ENCODE measurements at regions not wholly inside any gene's neighbourhood (a gene's known extent, or its start where the extent isn't known, plus 50 kb on each side); places are given as distances from the start of the nearest gene placed in this dataset.

DNA sequence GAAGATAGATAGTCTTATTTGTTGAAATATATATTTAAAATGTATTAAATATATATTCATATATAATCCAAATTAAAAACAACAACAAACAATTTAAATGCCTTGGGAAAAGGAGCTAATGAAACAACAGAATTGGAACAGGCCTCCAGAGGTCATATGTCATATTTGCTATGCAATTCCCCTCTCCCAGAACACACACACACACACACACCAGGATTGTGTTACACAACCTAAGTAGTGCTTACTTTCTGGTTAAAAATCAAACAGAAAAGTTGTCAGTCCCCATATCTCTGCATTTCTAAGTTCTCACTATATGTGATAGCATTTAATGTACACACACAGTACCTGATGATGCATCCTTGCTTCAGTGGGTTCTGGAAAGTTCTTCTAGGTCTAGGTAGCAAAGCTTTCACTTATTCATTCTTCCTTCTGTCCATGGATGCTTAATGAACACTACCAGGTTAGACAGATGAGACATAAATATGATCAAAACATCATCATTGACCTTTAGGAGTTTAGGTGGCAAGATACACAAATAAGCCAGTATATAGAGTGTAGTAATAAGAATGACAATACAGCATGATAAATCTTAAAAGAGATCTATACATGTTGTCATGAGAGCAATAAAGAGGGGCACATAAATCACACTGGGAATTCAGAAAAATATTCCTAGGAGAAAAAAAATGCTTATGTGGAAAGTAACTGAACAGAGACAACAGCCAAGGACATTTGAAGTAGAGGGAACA is 662.8 kb downstream of the PTPRC start:
- Mint-ChIP-seq H3K4me1 (ENCODE audit: unreplicated experiment) (peaks cover 18% of the 10 kb centered on the region), H3K36me3 (no peaks in the 10 kb centered on the region), H3K27ac (no peak overlapping the region), H3K4me3 (no peak overlapping the region), H3K27me3 (no peaks in the 10 kb centered on the region), H3K9me3 (no peaks in the 10 kb centered on the region)
- DNase-seq (ENCODE audit: extremely low spot score, unreplicated experiment), result no peak
- TF ChIP-seq, protein P1, sequence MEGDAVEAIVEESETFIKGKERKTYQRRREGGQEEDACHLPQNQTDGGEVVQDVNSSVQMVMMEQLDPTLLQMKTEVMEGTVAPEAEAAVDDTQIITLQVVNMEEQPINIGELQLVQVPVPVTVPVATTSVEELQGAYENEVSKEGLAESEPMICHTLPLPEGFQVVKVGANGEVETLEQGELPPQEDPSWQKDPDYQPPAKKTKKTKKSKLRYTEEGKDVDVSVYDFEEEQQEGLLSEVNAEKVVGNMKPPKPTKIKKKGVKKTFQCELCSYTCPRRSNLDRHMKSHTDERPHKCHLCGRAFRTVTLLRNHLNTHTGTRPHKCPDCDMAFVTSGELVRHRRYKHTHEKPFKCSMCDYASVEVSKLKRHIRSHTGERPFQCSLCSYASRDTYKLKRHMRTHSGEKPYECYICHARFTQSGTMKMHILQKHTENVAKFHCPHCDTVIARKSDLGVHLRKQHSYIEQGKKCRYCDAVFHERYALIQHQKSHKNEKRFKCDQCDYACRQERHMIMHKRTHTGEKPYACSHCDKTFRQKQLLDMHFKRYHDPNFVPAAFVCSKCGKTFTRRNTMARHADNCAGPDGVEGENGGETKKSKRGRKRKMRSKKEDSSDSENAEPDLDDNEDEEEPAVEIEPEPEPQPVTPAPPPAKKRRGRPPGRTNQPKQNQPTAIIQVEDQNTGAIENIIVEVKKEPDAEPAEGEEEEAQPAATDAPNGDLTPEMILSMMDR (conservative IDR thresholded peaks at IDR 0.05), result no peak

DNA sequence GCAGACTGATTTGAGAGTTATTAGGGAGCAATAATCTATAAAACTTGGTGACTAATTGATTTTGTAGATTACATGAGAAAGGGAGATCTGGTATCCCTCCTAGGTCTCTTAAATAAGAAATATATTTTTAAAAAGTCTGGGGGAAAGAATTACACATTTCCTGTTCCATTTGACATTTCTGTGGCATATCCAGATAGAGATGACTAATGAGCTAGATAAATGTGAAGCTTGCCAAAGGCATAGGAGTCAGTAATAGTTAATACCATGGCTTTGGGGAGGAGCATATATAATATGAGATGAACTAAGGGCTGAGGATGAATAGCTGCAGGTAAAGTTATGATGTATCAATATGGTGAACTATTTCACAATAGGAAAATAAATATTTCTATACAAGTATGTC is 663.7 kb downstream of the PTPRC start:
- TF ChIP-seq, protein P1 (conservative IDR thresholded peaks at IDR 0.05), result no peak
- Mint-ChIP-seq H3K36me3 (no peaks in the 10 kb centered on the region), H3K9me3 (no peaks in the 10 kb centered on the region), H3K27me3 (no peaks in the 10 kb centered on the region), H3K4me3 (no peak overlapping the region), H3K27ac (no peak overlapping the region), H3K4me1 (ENCODE audit: unreplicated experiment) (peaks cover 18% of the 10 kb centered on the region)
- no peak for DNase-seq (ENCODE audit: extremely low spot score, unreplicated experiment)

DNA sequence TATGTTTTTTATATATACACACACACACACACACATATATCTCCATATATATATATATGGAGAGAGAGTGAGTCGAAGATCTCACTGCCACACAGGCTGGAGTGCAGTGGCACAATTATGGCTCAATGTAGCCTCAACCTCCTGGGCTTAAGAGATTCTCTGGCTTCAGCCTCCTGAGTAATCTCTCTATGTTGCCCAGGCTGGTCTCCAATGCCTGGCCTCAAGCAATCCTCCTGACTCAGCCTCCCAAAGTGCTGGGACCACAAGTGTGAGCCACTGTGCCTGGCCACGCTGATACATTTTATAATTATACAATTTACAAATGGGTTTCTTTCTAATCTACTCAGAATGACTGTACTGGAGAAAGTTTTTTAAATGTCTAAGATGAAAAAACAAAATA is 664.2 kb downstream of the PTPRC start:
- TF ChIP-seq, protein P1 (conservative IDR thresholded peaks at IDR 0.05), result no peak
- Mint-ChIP-seq H3K27me3 (no peaks in the 10 kb centered on the region), H3K36me3 (no peaks in the 10 kb centered on the region), H3K9me3 (no peaks in the 10 kb centered on the region), H3K4me1 (ENCODE audit: unreplicated experiment) (peaks cover 14% of the 10 kb centered on the region), H3K4me3 (no peak overlapping the region), H3K27ac (no peak overlapping the region)
- no peak for DNase-seq (ENCODE audit: extremely low spot score, unreplicated experiment)

DNA sequence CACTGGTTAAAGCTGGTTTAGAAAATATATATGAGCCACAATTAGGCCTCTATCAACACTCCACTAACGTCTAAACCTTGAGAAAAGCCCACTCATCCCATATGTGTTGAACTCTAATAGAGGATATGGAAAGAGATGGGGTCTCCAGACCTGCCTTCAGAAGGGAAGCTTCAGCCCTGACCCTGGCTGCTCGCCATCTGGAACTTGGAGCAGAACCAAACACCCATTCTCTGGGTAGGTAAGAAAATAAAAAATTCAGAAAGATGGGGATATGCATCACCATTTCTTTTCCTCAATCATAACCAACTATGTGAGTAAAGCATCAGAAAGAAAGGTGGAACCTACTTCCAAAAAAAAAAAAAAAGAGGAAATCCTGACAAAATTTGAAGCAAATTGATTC is 666.2 kb downstream of the PTPRC start:
- Mint-ChIP-seq H3K27me3 (no peaks in the 10 kb centered on the region), H3K4me3 (no peak overlapping the region), H3K36me3 (no peaks in the 10 kb centered on the region), H3K9me3 (peaks cover 7% of the 10 kb centered on the region), H3K27ac (no peak overlapping the region), H3K4me1 (ENCODE audit: unreplicated experiment) (peaks cover 11% of the 10 kb centered on the region)
- TF ChIP-seq, protein P1 (conservative IDR thresholded peaks at IDR 0.05), result no peak
- DNase-seq (ENCODE audit: extremely low spot score, unreplicated experiment), result no peak

DNA sequence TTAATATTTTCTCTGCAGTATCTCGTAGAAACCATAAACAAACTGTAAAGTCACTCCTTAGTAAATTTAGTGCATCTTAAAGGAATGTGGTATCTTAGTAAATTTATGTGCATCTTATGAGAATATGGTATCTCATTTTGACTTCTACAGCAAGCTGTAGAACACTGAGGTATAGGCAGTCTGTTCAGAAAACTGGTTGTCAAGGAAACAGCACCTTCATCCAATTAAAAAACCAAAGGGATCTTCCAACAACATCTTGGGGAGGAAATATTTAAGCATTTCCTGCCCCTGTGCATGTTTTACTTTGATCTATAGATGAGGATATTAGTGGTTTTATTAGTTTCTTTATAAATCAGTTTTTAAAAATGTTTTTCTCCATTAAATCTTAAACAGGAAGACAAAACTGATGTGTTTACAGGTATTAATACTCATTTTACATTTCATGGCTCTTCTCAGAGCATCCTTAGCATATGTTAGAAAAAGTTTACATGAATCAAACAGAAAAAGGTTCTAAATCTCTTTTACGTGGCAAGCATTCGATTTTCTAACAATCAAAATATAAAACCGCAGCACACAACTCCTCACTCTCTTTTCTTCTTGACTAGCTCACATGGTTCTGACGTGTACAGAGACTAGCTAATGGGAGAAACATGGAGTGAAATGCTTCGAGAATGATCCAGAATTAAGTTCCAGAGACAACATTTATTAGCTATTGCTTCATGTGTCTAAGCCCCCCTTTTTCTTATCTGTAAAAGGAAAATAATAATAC is 668.8 kb downstream of the PTPRC start:
- DNase-seq (ENCODE audit: extremely low spot score, unreplicated experiment), result no peak
- Mint-ChIP-seq H3K4me3 (no peak overlapping the region), H3K36me3 (no peaks in the 10 kb centered on the region), H3K4me1 (ENCODE audit: unreplicated experiment) (peaks cover 13% of the 10 kb centered on the region), H3K27me3 (no peaks in the 10 kb centered on the region), H3K9me3 (peaks cover 14% of the 10 kb centered on the region), H3K27ac (no peak overlapping the region)
- TF ChIP-seq, protein P1 (conservative IDR thresholded peaks at IDR 0.05), result no peak

Measured in type B pancreatic cell (in vitro differentiated cells).